Bronchial epithelial cell (primary cell): ENCODE measurements at regions not wholly inside any gene's neighbourhood (a gene's known extent, or its start where the extent isn't known, plus 50 kb on each side); places are given as distances from the start of the nearest gene placed in this dataset.

Experiments
- DNase-seq: peaks from one replicate; pipeline ENCODE4 v3.0.0-alpha.2; 2010; ENCODE audit warnings: low read depth
- FAIRE-seq: peaks from 2 replicates; lab custom pipeline; 2011; peaks lifted over from hg19 to GRCh38; lab: Jason Lieb, UNC
- H3K27me3 ChIP-seq: 2 replicates; pipeline ENCODE4 v1.5.1; 2011; ENCODE audit warnings: low read length; ENCODE audit not compliant: control insufficient read depth, insufficient read depth
- H3K36me3 ChIP-seq: 2 replicates; pipeline ENCODE4 v1.5.1; 2011; ENCODE audit warnings: low read length; ENCODE audit not compliant: control insufficient read depth, insufficient read depth
- H3K4me3 ChIP-seq: 2 replicates; pipeline ENCODE4 v1.5.1; 2011; ENCODE audit warnings: mild to moderate bottlenecking, low read depth, low read length, control low read depth
- CTCF ChIP-seq: IDR thresholded peaks from 2 replicates; pipeline ENCODE4 v1.5.1; 2011; ENCODE audit warnings: mild to moderate bottlenecking, moderate library complexity, low read length, control low read depth, inconsistent platforms; ENCODE audit not compliant: insufficient read depth, severe bottlenecking

DNA sequence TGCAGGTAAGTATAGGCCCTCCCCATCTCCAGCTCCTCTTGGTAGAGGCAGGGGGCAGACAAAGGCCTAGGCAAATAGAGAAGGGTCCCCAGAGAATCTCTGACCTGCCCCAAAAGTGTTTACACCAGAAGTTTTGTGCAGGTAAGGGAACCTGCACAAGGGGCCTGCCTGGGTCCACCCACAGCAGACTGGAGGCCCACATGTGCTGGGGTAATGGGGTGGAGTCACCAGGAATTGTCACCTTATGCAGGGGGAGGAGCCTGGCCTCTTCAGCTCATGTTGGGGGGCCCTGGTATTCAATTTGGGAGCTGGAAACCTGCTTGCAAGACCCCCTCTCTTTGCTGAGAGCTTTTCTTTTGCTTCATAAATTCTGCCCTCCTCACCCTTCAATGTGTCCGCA is 302.7 kb downstream of the ZEB1 start:
- Histone ChIP-seq H3K4me3 (no peak overlapping the region), H3K27me3 (no peaks in the 10 kb centered on the region), H3K36me3 (no peaks in the 10 kb centered on the region)
- DNase-seq (no peak), FAIRE-seq (no peak)
- TF ChIP-seq CTCF = no peak

- DNase-seq (no peak), FAIRE-seq (peak; percentile 28)
- H3K27me3 ChIP-seq = no peaks in the 10 kb centered on the region
- no peak overlapping the region for H3K4me3 ChIP-seq
- H3K36me3 ChIP-seq = no peaks in the 10 kb centered on the region
- TF ChIP-seq CTCF = no peak
Observed at GRCh38 chr10:31620226-31621151, 301.5 kb downstream of the ZEB1 start.

GRCh38 chr10:31619531-31620061 is 300.6 kb downstream of the ZEB1 start:
- FAIRE-seq (no peak), DNase-seq (no peak)
- Histone ChIP-seq H3K27me3 (no peaks in the 10 kb centered on the region), H3K36me3 (no peaks in the 10 kb centered on the region), H3K4me3 (no peak overlapping the region)
- no peak for TF ChIP-seq CTCF

DNA sequence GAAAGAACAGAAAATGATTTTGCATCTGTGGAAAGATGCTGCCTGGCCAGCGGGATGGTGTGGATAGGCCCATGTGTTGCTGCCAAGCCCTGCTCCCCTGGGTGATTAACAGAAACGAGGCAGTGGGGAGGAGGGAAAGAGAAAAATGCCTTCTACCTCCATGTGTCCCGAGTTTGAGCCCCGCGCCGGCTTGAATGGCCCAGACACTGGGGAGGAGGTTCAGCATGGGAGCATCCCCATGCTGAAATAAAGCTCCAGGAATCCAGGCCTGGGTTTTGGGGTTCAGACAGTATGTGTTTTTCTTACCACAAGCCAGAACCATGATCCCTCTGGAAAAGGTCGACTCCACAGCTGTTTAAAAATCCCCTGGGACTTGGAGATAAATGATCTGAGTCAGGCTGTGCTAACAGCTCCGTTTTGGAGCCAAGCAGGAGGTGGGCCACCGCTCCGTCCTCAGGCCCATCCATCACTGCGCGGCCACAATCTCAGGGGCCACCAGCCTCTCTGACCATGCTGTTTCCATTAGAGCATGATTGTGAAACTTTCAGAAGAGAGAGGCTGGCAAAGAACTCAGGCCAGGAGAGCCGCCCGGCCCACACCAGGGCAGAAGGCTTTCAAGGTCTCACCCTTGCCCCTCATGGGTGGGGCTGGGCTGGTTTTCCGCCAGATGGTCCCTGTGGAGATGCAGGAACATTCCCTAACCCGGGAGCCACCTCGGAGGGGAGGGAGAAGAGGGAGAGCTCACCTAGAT is 299.7 kb downstream of the ZEB1 start:
- no peak for TF ChIP-seq CTCF
- no peaks in the 10 kb centered on the region for H3K36me3 ChIP-seq
- H3K4me3 ChIP-seq = no peak overlapping the region
- DNase-seq (no peak), FAIRE-seq (no peak)
- no peaks in the 10 kb centered on the region for H3K27me3 ChIP-seq

- no peaks in the 10 kb centered on the region for H3K36me3 ChIP-seq
- no peak overlapping the region for H3K4me3 ChIP-seq
- DNase-seq (no peak), FAIRE-seq (no peak)
- TF ChIP-seq CTCF = no peak
- H3K27me3 ChIP-seq = no peaks in the 10 kb centered on the region
Observed at GRCh38 chr10:31617757-31618156, 298.7 kb downstream of the ZEB1 start.
